Suprapubic skin (tissue), 4 donors: ENCODE measurements at regions not wholly inside any gene's neighbourhood (a gene's known extent, or its start where the extent isn't known, plus 50 kb on each side); places are given as distances from the start of the nearest gene placed in this dataset.

ENCODE experiments used
- CTCF ChIP-seq, 2 donors: fragments of 200-600 bp in 1 of 2; fragments of 450-650 bp in 1 of 2; sonication (generic) in 1 of 2; IDR thresholded peaks; one replicate each; pipeline ENCODE4 v1.5.1; 2016 to 2019; ENCODE audit warnings: antibody characterized with exemption in 2 of 2, mild to moderate bottlenecking in 1 of 2, moderate library complexity in 1 of 2
- EP300 ChIP-seq: sonication (generic); formaldehyde crosslinking; IDR thresholded peaks from one replicate; pipeline ENCODE4 v1.6.1; 2017; ENCODE audit warnings: antibody characterized with exemption
- POLR2AphosphoS5 ChIP-seq, 3 donors: sonication (generic); formaldehyde crosslinking; IDR thresholded peaks; one replicate each; pipeline ENCODE4 v1.6.1; 2017; ENCODE audit warnings: antibody characterized with exemption in 3 of 3

- TF ChIP-seq CTCF (IDR thresholded peaks at IDR 0.05) (no peak), EP300 (no peak), POLR2AphosphoS5 (IDR thresholded peaks at IDR 0.05) (no peak)
These were observed 843.2 kb upstream of the SLIT2 start for GRCh38 chr4:19408490-19408889.
